Pulmonary artery endothelial cell (primary cell): ENCODE measurements at regions not wholly inside any gene's neighbourhood (a gene's known extent, or its start where the extent isn't known, plus 50 kb on each side); places are given as distances from the start of the nearest gene placed in this dataset.
"Not testable (repeated sequence)": the region's sequence is repeated elsewhere in the genome, so short reads cannot be mapped to it uniquely, and the experiment has no call there.

Experiments
- DNase-seq: peaks from one replicate; pipeline ENCODE4 v3.0.0-alpha.2; 2011; ENCODE audit warnings: low read depth, low spot score

- DNase-seq: no peak
Observed at GRCh38 chr12:125549836-125550235, 484.6 kb downstream of the AACS start.

DNA sequence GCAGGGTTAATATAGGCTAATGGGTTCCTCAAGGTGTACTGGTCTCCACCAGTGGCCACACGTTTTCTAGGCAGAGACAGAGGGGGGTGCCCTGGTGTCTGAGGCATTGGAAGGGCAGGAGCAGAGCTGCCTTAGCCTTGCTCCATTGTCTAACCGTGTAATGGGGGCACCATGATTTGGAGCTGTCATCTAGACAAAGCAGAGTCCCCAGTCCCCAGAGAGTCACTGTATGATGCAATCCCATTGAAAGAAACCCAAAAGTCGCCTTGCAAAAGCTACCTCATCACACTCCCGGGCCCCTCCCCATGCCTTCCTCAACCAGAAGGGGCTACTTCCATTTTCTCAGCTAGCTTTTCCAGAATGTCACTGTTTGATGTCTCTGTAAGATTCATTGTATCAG, 487.1 kb downstream of the AACS start:
- DNase-seq: no peak

DNA sequence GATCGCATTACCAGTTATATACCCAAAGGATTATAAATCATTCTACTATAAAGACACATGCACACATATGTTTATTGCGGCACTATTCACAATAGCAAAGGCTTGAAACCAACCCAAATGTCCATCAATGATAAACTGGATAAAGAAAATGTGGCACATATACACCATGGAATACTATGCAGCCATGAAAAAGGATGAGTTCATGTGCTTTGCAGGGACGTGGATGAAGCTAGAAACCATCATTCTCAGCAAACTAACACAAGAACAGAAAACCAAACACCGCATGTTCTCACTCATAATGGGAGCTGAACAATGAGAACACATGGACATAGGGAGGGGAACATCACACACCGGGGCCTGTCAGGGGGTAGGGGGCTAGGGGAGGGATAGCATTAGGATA, 495.8 kb downstream of the AACS start:
- DNase-seq: not testable (repeated sequence)

- no peak for DNase-seq
Observed at GRCh38 chr12:125564753-125565152, 499.5 kb downstream of the AACS start.

DNA sequence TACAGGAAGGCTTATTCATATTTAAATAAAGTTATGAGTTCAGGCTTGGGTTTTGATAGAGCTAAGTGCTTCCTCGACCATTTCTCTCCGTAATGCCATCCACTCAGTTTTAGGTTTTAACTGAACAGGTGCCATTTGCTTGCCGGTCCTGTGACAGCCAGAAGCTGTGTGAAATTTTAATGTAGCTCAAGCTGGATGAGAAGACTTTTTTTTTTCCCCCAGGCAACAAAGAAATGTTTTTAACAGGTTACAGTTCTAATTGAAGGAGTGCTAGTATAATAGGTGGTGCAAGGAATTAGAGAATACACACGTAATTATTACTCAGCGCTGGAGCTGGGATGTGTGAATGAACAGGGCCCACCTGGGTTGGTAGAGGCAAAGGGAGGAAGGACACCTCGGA, 502.3 kb downstream of the AACS start:
- DNase-seq: no peak

GRCh38 chr12:125568306-125568705, 503.1 kb downstream of the AACS start:
- DNase-seq: no peak

DNA sequence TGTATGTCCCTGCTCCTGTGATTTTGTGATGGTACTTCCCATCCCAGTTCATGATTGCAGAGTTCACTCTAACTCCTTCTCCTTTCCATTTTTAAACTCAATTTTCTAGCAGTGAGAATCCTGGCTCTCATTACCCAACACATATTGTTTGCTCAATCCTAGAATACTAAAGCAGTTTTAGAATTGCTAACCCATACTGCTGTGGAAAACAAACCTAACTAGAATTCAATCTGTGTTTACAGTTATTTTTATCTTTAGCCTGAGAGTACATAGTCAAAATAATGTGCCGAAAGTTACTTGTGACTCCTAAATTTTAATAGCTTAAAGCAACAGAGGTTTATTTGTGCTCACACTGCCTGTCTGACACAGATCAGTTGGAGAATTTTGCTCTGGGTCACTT, 508.0 kb downstream of the AACS start:
- no peak for DNase-seq

GRCh38 chr12:125577334-125577733, 512.1 kb downstream of the AACS start:
- no peak for DNase-seq

DNA sequence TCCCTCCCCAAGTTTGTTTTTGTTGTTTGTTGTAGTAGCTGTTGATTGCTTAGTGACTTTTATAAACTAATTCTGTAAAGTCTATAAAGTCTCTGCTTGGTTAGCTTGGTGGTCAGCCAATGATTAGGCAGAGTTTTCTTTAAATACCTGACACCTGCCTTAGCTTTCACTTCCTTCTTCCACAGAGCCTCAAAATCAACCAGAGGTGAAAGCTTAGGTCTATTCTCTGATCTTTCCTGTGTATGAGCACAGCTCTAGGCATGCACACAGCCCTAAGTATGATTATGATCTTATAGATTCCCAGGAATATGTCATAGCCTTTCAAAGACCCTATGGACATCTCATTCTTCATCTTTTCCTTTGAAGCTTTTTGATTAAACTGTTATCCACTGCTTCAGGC, 514.7 kb downstream of the AACS start:
- DNase-seq: no peak

GRCh38 chr12:125583071-125583470, 517.8 kb downstream of the AACS start:
- no peak for DNase-seq

DNA sequence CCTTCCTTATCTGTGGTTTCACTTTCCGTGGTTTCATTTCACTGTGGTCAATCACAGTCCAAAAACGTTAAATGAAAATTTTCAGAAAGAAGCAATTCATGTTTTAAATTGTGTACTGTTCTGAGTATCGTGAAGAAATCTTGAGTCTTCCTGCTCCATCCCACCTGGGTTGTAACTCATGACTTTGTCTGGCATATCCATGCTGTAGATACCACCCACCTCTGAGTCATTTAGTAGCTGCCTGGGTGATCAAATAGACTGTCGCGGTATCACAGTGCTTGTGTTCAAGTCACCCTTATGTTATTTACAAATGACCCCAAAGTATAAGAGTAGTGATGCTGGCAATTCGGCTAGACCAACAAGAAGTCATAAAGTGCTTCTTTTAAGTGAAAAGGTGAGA, 521.2 kb downstream of the AACS start:
- DNase-seq: no peak

DNA sequence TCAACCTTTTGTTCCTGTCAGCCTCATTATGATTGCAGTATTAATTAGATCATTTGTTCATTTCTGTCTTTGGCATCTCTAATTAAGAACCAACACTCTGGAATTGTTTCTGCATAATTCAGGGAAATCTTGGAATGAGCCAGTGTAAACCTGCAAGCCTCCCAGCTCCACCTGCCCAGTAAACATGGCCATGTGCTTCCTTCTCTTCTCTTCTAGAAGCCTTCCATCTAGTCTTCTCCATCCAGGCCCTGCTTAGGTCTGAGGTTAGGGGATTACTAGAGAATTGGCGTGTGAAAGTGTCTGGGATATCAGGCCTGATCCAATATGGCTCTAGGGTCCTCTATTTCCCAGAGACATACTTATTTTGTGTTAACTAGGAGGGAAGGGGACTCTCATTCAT, 528.0 kb downstream of the AACS start:
- no peak for DNase-seq

- DNase-seq: no peak
Observed at GRCh38 chr12:125604976-125605375, 539.7 kb downstream of the AACS start.

DNA sequence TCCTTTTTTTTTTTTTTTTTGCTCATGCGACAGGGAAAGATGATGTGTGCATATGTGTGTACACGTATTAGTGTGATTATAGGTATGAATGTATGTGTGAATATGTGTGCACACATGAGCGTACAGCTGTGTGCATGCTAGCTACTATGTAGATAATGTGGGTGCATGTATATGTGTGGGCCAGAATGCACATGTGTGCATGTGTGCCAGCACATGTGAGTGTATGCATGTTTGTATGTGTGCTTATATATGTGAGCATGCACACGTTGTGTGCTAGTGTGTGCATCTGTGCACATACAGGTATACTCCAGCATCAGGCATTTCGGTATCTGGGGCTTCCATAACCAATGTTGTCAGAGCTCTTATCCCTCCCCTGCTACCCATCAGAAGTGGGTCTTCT, 541.1 kb downstream of the AACS start:
- no peak for DNase-seq

- no peak for DNase-seq
Observed at GRCh38 chr12:125610292-125610691, 545.1 kb downstream of the AACS start.

GRCh38 chr12:125610971-125611370, 545.7 kb downstream of the AACS start:
- DNase-seq: no peak

- DNase-seq: no peak
Observed at GRCh38 chr12:125614058-125614457, 548.8 kb downstream of the AACS start.

DNA sequence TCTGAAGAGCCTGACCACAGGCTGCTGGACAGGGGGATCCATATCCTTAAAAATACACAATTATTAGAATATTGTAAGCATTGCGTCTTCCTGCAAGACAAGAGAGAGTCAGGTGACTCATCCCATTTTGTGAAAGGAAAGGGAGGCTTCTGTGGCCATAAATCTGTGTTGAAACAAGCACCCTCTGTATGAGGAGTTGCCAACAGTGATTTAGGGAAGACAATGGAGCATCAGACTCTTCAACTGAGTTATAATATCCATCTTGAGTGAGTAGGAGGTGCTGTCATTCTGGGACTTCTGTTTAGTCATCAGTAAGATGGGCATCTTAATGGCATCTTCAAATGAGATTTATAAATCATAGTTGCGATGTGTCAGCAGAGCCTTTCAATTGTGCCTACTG, 554.5 kb downstream of the AACS start:
- DNase-seq: no peak

DNA sequence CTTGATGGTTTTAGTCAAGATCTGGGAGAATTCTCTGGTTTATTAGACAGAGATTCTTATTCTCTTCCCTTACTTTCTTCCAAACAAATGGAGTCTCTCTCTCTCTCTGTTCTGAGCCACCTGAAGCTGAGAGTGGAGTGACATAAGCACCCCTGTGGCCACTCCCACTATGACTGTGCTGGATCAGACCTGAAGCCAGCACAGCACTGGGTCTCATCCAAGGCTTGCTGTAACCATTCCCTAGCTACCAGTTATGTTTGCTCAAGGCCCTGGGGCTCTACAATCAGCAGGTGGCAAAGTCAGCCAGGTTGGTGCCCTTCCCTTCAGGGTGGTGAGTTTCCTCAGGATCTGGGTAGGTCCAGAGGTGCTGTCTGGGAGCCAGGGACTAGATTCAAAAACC, 568.5 kb downstream of the AACS start:
- no peak for DNase-seq

DNA sequence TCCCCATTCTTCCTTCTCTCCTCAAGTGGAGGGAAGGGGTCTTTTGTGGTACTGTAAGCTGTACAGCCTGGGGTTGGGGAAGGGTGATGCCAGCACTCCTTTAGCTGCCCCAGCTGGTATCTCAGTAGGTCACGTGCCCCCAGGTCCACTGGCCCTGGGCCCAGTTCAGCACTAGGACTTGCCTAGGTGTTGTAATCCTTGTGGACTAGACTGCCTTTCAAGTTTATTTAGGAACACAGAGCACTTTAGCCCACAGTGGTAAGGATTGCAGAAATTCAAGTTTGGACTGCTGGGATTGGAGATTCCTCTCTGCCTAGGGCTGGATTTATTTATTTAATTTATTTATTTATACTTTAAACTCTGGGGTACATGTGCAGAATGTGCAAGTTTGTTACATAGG, 569.6 kb downstream of the AACS start:
- no peak for DNase-seq

GRCh38 chr12:125639826-125640225, 574.6 kb downstream of the AACS start:
- no peak for DNase-seq

GRCh38 chr12:125643055-125643454, 577.8 kb downstream of the AACS start:
- DNase-seq: no peak

- no peak for DNase-seq
Observed at GRCh38 chr12:125645724-125646123, 580.5 kb downstream of the AACS start.

- no peak for DNase-seq
Observed at GRCh38 chr12:125650587-125650986, 585.4 kb downstream of the AACS start.

DNA sequence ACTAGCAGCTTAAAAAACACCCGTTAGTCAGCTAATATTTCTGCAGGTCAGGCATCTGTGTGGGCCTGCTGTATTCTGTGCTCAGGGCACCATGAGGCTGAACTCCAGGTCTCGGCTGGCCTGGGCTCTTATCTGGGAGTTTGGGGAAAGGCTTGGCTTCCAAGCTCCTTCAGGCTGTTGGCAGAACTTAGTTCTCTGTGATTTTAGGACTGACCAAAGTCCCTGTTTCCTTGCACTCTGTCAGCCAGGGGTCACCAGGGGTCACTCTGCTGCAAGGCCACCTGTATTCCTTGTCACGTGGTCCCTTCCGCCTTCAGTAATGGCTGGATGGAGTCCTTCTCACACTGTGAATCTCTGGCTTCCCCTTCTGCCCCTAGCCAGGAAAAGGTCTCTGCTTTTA, 586.4 kb downstream of the AACS start:
- DNase-seq: no peak
